GM12878 (cell line): ENCODE measurements at regions not wholly inside any gene's neighbourhood (a gene's known extent, or its start where the extent isn't known, plus 50 kb on each side); places are given as distances from the start of the nearest gene placed in this dataset.

Source experiments
- ATAC-seq: fragments of 200-7000 bp; cut with Tn5 transposase; 3 replicates; pipeline ENCODE4 v1.9.1; 2020; ENCODE audit warnings: mild to moderate bottlenecking, moderate library complexity
- BruUV-seq: library from RNA; stranded (reverse); fragments of 400-500 nt; replicated peaks from 2 replicates; lab custom pipeline; 2021; lab: Mats Ljungman, UMichigan
- CTCF ChIA-PET: fragments of 300-600 bp; sonication (Branson Sonifier 250); formaldehyde crosslinking; extraction: SDS; loops from one replicate; lab custom pipeline; 2021; ENCODE audit warnings: inconsistent platforms; lab: Yijun Ruan, JAX
- POLR2A ChIA-PET: fragments of 350-600 bp; formaldehyde crosslinking; extraction: SDS; loops from one replicate; lab custom pipeline; 2021; ENCODE audit warnings: inconsistent platforms; lab: Charles Lee
- RAD21 ChIA-PET: fragments of 300-600 bp; sonication (Branson Sonifier 250); formaldehyde crosslinking; loops from one replicate; lab custom pipeline; 2023; ENCODE audit warnings: antibody characterized with exemption; ENCODE audit not compliant: unreplicated experiment; lab: Charles Lee
- SMC1A ChIA-PET: fragments of 300-600 bp; sonication (Branson Sonifier 250); formaldehyde crosslinking; loops from one replicate; lab custom pipeline; 2023; ENCODE audit not compliant: unreplicated experiment, uncharacterized antibody; lab: Charles Lee
- DNase-seq: peaks from one replicate; pipeline ENCODE4 v3.0.0-alpha.2; 2011; ENCODE audit warnings: low read depth, low spot score
- FAIRE-seq: peaks from 3 replicates; lab custom pipeline; 2011; peaks lifted over from hg19 to GRCh38; lab: Jason Lieb, UNC
- H2AFZ ChIP-seq: 2 replicates; pipeline ENCODE4 v1.6.0; 2011; ENCODE audit warnings: low read depth, low read length, control low read depth; ENCODE audit not compliant: control insufficient read depth
- H3K27ac ChIP-seq: 2 replicates; pipeline ENCODE4 v1.5.1; 2011; ENCODE audit warnings: control low read depth; ENCODE audit not compliant: control insufficient read depth, insufficient read depth
- H3K27me3 ChIP-seq, 2 experiments: replicated peaks in 1 of 2; 2 replicates each; pipeline versions ENCODE4 v1.6.0 to v1.6.1; 2011; ENCODE audit warnings: low read length in 1 of 2; ENCODE audit not compliant: control insufficient read depth in 2 of 2, insufficient read depth in 2 of 2
- H3K36me3 ChIP-seq, 2 experiments: 2 replicates each; pipeline ENCODE4 v1.5.1; 2011; ENCODE audit warnings: low read length in 1 of 2; ENCODE audit not compliant: control insufficient read depth in 2 of 2, insufficient read depth in 2 of 2
- H3K4me1 ChIP-seq: 2 replicates; pipeline ENCODE4 v1.6.1; 2011; ENCODE audit warnings: mild to moderate bottlenecking, low read length, moderate library complexity, mixed read lengths; ENCODE audit not compliant: control insufficient read depth, insufficient read depth
- H3K4me2 ChIP-seq: 2 replicates; pipeline ENCODE4 v1.6.0; 2011; ENCODE audit warnings: control low read depth; ENCODE audit not compliant: control insufficient read depth, insufficient read depth
- H3K4me3 ChIP-seq: fragments of 200-600 bp; sonication (generic); 2 replicates; pipeline ENCODE4 v1.5.1; 2016
- H3K79me2 ChIP-seq: 2 replicates; pipeline ENCODE4 v1.6.0; 2011; ENCODE audit warnings: low read length; ENCODE audit not compliant: control insufficient read depth, insufficient read depth
- H3K9ac ChIP-seq: 2 replicates; pipeline ENCODE4 v1.8.0; 2011; ENCODE audit warnings: low read length, control low read depth, mixed read lengths; ENCODE audit not compliant: control insufficient read depth, insufficient read depth
- H3K9me3 ChIP-seq: replicated peaks from 3 replicates; pipeline ENCODE4 v1.5.1; 2011; ENCODE audit warnings: mild to moderate bottlenecking, low read length; ENCODE audit not compliant: control insufficient read depth, insufficient read depth
- H4K20me1 ChIP-seq: 2 replicates; pipeline ENCODE4 v1.6.0; 2011; ENCODE audit not compliant: control insufficient read depth, insufficient read depth
- ATF7 ChIP-seq: fragments of 450-650 bp; IDR thresholded peaks from 2 replicates; pipeline ENCODE4 v1.6.1; 2016; ENCODE audit warnings: low read depth, mild to moderate bottlenecking
- BHLHE40 ChIP-seq, 2 experiments: fragments of 450-650 bp in 1 of 2; IDR thresholded peaks; 2 replicates each; pipeline ENCODE4 v1.6.1; 2011 to 2017; ENCODE audit warnings: low read depth in 2 of 2, borderline replicate concordance in 1 of 2, improper control_type of control experiment in 1 of 2, low read length in 1 of 2, mild to moderate bottlenecking in 1 of 2
- CEBPB ChIP-seq, 2 experiments: fragments of 150-350 bp in 1 of 2; IDR thresholded peaks; 2 replicates each; pipeline ENCODE4 v1.6.1; 2012 to 2014; ENCODE audit warnings: low read depth in 2 of 2, low read length in 2 of 2, borderline replicate concordance in 1 of 2, inconsistent platforms in 1 of 2
- IKZF1 ChIP-seq: fragments of 450-650 bp; conservative IDR thresholded peaks from 2 replicates; pipeline ENCODE4 v1.6.1; 2017; ENCODE audit warnings: antibody characterized with exemption, mild to moderate bottlenecking
- NR2F1 ChIP-seq: fragments of 450-650 bp; conservative IDR thresholded peaks from 2 replicates; pipeline ENCODE4 v1.6.1; 2017; ENCODE audit warnings: mild to moderate bottlenecking
- RAD21 ChIP-seq: IDR thresholded peaks from 2 replicates; pipeline ENCODE4 v1.6.1; 2011; ENCODE audit warnings: mild to moderate bottlenecking, low read depth, low read length, moderate library complexity; ENCODE audit not compliant: insufficient read depth
- RB1 ChIP-seq: fragments of 450-650 bp; formaldehyde crosslinking; IDR thresholded peaks from 2 replicates; pipeline ENCODE4 v1.6.1; 2017; ENCODE audit warnings: mild to moderate bottlenecking, borderline replicate concordance
- RCOR1 ChIP-seq: conservative IDR thresholded peaks from 2 replicates; pipeline ENCODE4 v1.6.1; 2012; ENCODE audit warnings: low read depth, low read length, improper control_type of control experiment
- SUZ12 ChIP-seq: fragments of 200-600 bp; sonication (generic); IDR thresholded peaks from one replicate; pipeline ENCODE4 v1.6.1; 2018; ENCODE audit warnings: antibody characterized with exemption, mild to moderate bottlenecking; ENCODE audit not compliant: unreplicated experiment
- TCF12 ChIP-seq: IDR thresholded peaks from 2 replicates; pipeline ENCODE4 v1.6.1; 2011; ENCODE audit warnings: low read depth, mild to moderate bottlenecking, low read length
- WRNIP1 ChIP-seq: IDR thresholded peaks from 2 replicates; pipeline ENCODE4 v1.6.1; 2011; ENCODE audit warnings: low read depth, low read length, improper control_type of control experiment, borderline replicate concordance
- WGBS: methylation state at CpG from one replicate; pipeline ENCODE4 v1.1.6; 2016; ENCODE audit warnings: low lambda C conversion rate; ENCODE audit not compliant: insufficient replicate concordance, insufficient coverage; ENCODE audit errors: missing lambda C conversion rate; 5-methylcytosine and 5-hydroxymethylcytosine counted together
- in situ Hi-C: fragments of 300-500 bp; cut with MboI; formaldehyde crosslinking; loops from 9 replicates; pipeline ENCODE4 v1.14.3; 2018; ENCODE audit warnings: mixed read lengths
- intact Hi-C: fragments of 100-400 bp; cut with micrococcal nuclease; formaldehyde crosslinking; loops from one replicate; pipeline ENCODE4 v1.14.2; 2022; ENCODE audit not compliant: unreplicated experiment

- no peak overlapping the region for H3K9ac ChIP-seq
- no peaks in the 10 kb centered on the region for H3K79me2 ChIP-seq
- H3K4me2 ChIP-seq = no peak overlapping the region
- no peak for FAIRE-seq
- no peak for ATAC-seq
- BruUV-seq = no TSS peak
- intact Hi-C loops (no loop called here), in situ Hi-C loops (no loop called here)
- SMC1A ChIA-PET = no interaction called here
- WGBS = 18% methylated on average over 8 of the region's 8 CpGs
- TF ChIP-seq ATF7 (no peak), SUZ12 (no peak), RCOR1 (no peak), NR2F1 (no peak), WRNIP1 (no peak), IKZF1 (no peak), CEBPB (IDR thresholded peaks at IDR 0.05; ENCODE audit: borderline replicate concordance in 1 of 2, low read depth in 2 of 2, low read length in 2 of 2) (no peak), TCF12 (no peak), RB1 (no peak), BHLHE40 (IDR thresholded peaks at IDR 0.05; ENCODE audit: borderline replicate concordance in 1 of 2, low read depth in 2 of 2, low read length in 1 of 2) (no peak), RAD21 (no peak)
- POLR2A ChIA-PET = no interaction called here
- no peaks in the 10 kb centered on the region for H3K4me1 ChIP-seq
- H3K9me3 ChIP-seq = no peaks in the 10 kb centered on the region
- no peak for DNase-seq
- no peak overlapping the region for H2AFZ ChIP-seq
- no peak overlapping the region for H3K27ac ChIP-seq
- no peak overlapping the region for H3K4me3 ChIP-seq
- no peaks in the 10 kb centered on the region for H4K20me1 ChIP-seq
- CTCF ChIA-PET = no interaction called here
- peaks cover 0 to 2% of the 10 kb centered on the region in 2 experiments; a peak in 3 of 4 replicates for H3K27me3 ChIP-seq
- H3K36me3 ChIP-seq = no peaks in the 10 kb centered on the region
- RAD21 ChIA-PET = no interaction called here
Measured at GRCh38 chr2:16179701-16180416, 239.5 kb downstream of the MYCN start.
